AML-193 (cell line): ENCODE measurements at regions not wholly inside any gene's neighbourhood (a gene's known extent, or its start where the extent isn't known, plus 50 kb on each side); places are given as distances from the start of the nearest gene placed in this dataset.

ENCODE experiments used
- DNase-seq, 2 experiments: peaks; one replicate each; lab custom pipeline; 2025; lab: John Stamatoyannopoulos, UW

DNA sequence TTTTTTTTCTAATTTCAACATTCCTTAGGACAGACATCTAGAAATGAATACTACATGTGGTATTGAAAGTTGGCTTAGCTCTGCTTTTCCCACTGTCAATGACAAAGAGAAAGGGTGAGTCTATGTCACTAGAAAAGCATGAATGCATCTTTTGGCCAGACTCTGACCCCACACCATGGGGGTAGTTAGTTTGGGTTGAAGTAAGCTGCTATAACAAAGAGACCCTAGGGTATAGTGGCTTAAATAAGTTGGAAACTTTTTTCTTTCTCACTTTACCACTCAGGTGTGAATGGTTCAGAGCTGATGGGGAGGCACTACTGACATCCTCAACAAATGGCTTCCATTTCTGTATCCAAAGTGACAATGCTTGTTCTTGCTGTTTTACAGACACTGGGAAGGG, 161.5 kb downstream of the DLEU7 start:
- no peak for DNase-seq

DNA sequence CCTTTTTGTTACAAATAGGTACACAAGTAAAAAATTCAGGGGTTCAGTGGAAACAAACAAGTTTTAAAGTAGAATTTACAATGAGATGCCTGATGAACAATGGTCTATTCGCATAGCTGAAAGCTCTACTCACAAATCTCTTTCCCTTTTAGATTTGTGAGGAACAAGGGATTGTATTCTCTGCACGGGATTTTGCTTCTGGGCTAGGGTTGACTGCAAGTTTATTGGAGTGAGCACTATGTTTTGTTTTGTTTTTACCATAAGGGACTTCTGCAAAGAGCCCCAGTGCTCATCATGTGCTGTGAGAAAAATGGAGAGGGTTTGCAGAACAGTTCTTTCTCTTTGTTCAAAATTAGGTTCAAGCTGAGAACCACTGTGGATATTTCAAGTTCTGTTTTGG, 160.5 kb downstream of the DLEU7 start:
- DNase-seq, result no peak

DNA sequence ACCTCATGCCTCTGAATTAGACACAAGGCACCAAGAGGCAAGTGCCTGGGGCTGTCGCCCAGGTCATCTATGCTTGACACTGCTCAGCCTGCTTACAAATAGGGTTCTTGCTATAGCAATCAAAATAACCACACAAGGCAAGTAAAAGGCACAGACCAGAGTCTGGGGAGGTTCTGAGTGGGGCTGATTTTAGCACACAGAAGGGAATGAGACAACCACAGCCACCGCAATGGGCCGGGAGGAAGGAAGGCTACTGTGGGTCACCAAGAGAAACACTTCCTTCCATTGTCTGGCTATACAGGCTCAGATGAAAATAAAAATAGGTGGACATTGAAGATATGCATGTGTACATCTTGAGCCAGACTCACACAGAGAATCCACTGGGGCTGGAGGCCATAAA, 159.1 kb downstream of the DLEU7 start:
- peak in 1 of 2 experiments; percentile 5 for DNase-seq

DNA sequence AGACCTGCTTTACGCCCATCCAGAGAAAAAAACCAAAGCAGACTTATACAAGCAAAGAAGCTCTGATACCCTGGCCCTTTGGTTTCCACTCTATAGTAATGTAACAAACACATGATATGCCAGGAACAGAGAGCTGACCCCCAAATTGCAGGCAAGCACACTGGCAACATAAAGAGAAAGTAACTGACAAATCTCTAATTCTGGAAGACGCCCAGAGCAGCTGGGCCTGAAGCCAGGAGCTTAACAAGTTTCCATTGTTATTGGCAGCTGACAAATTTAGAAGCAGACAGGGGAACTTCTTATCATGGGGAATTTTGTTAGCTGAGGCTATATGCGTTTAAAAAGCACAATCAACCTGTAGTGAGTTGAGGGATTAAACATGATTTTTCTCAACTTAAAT, 158.0 kb downstream of the DLEU7 start:
- DNase-seq, result no peak

DNA sequence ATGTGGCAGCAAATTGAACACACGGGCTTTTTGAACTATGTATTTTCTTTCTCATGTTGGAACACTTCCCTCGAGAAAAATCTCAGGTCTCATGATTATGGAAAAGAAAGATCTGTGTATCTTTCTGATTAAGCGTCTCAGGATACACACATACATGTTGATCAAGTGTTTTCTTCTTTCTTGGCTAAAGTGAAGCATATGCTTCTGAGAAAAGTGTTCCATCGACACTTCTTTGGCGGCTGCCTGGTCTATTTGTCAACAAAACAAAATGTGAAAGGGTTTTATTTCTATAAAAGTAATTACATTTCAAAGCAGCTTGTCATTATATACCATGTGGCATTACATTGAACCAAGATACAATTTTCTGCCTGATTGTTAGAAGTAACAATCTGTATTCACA, 157.5 kb downstream of the DLEU7 start:
- DNase-seq, result no peak

DNA sequence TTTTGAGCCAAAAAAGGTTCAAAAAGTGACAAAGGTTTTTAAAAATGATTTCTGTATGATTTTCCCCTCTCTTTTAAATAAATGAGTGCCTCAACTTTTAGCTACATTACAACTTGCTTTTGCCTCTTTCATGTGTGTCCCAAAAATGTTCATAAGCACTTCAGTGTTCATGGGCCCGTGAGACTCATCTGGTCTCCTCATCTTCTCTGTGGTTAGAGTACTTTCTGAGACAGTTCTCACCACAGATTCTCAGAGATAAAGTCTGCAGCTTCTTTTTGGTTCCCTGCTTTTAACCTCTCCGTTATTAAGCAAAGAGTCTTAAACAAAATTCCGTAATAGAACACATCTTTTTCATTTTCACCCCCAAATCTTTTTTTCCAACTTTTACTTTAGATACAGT, 156.9 kb downstream of the DLEU7 start:
- no peak for DNase-seq

DNA sequence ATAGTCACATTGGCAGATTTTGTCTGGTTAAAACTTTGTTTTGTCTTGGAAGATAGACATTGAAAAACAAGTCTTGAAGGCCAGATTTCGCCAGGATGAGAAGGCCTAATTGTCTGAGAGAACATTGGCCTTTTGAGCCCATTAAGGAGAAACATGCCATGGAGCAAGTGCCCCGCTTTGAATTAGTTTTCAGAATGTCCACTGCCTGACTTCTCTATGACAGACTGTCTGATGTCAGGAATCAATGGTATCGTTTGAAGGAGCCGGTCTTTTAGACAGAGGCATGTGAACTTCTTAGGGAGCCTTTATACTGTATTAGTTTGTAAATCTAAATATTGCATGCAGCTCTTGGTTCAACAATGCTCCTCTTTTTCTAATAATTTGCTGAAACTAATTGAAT, 155.9 kb downstream of the DLEU7 start:
- no peak for DNase-seq

DNA sequence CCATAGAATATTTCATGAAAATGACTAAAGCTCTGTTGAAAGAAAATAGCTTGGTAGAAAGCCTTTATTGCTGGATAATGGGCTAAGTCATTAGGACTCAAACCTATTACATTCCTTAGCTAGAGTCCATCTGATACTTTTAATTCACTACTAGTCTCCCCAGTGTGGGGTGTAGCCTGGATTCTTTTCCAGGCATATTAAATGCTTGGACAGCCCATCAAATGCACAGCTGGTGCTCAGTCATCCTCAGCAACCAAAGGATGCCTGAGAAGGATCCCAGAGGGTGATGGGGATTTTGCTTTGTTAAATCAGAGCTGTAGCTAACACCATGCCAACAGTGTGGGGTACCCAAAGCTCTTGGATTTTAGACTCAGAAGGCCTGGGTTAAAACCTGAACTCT, 153.5 kb downstream of the DLEU7 start:
- DNase-seq, result no peak

DNA sequence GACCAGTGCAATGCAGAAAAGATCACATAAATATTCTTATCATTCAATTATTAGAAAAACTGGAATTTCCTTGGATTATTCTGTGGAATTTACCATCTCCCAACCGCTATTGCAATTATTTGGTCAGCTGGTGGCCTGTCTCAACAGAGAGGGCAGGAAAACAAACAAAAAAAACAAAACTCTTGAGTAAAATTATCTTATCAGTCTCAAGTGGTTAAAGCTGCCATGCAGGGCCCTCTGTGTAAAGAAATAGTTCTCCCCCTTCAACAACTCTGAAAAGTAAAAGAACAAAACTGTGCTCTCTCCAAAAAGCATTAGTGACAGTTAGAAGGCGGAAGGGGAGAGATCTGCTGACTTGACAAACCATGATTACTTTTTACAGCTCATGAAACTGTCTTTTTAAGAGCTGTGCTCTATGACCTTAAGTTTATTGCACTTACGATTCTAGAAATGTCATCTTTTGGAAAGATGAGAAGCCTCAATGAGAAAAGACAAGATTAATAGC, 152.3 kb downstream of the DLEU7 start:
- no peak for DNase-seq

DNA sequence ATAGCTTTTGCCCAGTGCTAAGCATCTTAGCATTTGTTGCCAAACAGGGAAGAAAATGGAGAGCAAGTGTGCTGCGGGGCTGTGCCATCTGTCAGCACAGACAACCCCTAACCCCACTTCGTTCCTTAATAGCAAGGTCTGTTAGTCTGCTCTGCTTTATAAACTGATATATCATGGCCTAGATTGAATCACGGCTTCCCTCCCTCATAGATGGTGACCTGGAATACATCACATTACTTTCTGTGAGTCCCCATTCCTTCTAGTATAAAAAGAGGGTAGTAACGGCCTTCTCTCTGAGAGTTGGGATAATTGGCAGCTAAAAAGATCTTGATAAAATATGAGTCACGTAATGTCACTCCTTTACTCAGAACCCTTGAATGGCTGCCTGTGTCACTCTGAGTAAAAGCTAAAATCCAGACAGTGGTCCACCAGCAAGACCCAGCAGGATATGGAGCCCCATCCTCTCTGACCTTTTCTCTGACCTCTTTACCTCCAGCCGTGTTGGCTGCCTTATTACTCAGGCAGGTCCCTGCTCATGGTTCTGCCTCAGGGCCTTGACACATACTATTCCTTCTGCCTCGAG, 151.7 kb downstream of the DLEU7 start:
- DNase-seq, result no peak

DNA sequence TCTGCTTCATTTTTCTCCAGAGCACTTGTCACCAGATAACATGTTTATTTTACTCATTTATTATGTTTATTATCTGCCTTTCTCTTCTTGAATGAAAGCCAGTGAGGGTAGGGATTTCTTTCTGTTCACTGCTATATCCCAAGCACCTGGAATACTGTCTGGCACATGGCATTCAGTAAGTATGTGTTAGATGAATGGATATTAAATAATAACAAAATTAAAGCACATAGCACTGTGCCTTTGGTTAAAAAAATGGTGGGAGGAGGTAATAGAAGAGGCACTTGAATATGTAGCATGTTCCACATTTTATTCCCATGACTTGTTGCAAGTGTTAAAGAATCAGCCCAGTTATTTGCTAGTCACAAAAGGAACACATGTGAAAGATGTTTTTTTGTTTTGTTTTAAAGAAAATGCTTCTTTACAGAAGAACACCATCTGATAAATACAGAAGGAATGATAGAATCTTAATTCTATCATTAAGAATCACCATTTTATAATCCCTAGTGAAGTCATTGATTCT, 151.0 kb downstream of the DLEU7 start:
- no peak for DNase-seq

DNA sequence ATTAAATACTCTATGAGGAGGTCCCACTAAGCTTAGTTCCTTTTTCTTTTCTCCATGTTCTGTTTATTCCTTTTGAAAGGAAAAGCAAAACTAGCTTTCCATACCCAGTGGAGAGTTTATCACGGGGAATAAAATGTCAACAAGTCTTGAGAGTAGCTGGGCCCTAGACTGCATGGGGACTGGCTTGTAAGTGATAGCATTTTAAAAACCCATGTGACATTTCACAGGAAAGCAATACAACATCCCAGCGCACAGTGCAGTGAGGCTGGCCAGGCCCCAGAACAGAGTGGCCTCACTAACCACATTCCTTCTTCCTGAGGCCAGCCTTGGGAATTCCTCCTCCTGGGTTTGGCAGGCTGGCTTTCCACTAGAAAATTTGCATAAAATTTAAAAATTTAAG, 149.8 kb downstream of the DLEU7 start:
- DNase-seq, result no peak

DNA sequence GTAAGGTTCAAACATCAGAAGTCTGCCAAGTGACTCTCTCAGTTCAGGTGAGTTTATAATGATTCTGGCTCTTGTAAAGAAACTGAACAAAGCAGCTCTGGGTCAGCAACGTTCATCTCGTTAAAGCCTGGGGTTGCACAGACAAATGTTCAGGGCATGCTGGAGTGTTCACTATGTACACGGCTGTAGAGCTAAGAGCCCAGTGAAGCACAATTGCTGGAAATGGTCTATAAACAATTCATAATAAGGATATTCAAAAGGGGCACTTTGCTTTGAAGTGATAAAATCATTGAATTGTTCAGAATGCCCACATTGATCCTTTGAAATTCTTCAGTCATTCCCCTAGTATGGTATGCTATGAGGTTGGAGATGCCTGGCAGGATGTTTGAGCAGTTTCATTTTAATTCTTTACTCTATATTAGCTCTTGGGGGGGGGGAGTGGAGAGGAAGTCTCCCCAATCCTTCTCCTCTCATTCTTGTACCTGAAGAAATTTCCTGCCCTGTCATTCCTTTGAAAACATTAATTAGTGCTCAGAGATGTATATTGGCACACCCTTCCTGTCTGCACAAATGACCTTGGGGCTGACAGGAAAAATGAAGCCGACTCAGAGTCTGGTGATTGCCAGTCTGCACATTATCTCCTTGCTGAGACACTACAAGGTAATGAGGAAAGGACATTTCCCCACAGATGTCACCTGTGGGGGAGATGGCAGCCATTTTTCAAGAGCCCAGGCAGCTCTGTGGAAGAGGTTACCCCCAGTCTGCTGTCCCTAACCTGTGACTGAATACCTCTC, 145.5 kb downstream of the DLEU7 start:
- DNase-seq, result no peak

DNA sequence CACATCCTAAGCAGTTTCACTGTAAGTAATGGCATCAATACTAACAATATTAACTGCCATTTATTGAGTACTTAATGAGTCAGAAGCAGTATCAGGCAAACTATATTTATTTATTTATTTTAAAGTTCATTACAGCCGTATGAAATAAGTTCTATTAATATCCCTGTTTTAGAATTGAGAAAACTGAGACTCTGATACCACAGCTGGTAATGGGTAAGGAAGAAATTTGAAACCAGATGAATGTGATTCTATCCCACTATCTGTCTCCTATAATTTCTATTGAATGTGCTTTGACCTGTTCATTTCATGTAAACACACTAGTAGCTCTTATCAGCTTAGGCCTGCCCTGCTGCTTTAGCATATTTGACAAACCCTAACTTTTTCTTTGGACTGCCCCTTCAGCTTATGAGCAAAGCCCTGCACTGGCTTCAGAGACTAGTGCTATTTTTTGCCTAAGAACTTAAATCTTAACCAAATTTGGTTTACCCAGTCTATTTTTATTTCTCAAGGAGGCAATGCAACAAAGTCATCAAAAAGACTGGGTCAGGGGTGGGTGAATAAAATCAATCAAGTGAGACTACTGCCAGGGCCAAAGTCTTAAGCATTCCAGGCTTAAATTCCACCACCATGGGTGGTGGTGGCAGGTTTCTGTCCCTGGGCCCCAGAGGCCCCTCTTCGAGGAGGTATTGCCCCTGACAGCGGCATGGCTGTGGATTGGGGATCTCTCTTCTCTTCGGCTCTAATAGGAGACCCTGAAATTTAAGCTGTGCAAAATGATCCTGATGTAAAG, 143.4 kb downstream of the DLEU7 start:
- no peak for DNase-seq

DNA sequence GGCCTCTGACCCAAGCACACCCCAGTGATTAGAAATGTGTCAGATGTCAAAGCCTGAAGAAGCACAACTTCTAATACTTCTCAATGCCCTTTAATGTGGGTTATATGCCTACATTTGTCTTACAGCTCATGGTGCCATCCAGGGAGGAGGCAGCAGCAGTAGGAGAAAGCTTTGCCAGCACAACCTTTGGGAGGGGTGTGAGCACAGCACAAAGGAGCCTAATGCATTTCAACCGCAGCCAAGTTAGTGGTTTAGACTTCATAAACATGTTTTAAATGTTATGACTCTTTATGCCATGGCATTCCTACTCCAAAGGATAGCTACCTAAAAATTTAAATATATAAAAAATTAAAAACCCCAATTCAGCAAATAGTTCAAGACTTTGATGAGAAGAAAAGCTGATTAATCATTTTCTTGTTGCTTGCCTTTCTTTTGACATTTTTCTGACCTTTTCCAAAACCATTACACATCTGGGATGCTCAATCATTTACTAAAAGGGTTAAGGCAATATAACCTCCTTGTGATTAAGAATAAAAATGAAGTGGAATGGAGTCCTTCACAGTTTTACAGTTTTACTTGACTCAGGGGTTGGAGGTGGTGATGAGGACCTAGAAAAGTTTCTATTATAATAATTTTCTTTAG, 142.7 kb downstream of the DLEU7 start:
- DNase-seq, result no peak

DNA sequence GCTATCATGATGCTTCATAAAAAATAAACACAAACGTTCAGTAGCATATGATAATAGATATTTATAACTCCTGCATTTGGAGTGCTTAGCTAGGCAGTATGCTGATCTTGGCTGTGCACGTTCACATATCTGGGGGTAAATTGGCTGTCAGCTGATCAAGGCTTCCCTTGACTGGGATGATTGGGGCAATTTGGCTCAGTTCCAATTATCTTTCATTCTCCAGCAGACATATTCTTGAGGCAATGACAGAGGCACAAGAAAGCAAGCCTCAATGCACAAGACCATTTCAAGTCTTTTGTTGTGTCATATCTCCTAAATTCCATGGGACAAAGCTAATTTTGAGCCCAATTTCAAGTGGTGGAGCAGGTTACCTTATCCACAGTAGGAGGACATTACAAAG, 142.0 kb downstream of the DLEU7 start:
- DNase-seq, result no peak

DNA sequence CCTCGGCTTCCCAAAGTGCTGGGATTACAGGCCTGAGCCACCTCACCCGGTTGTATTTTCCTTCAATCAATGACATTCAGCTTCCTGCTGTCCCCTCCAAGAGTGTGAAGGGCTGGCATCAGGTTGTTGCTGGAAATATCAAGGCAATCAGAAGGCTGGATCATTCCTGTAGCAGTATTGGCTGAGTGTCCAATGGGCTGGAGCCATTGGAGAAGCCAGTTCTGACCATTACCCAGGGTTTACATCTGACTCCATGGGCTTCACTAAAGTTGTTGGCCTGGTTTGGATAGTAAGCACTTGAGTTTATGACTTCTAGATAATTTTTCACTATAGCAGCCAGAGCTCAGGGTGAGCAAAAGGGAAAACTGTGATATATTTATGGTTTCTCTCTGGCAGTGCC, 137.0 kb downstream of the DLEU7 start:
- no peak for DNase-seq

DNA sequence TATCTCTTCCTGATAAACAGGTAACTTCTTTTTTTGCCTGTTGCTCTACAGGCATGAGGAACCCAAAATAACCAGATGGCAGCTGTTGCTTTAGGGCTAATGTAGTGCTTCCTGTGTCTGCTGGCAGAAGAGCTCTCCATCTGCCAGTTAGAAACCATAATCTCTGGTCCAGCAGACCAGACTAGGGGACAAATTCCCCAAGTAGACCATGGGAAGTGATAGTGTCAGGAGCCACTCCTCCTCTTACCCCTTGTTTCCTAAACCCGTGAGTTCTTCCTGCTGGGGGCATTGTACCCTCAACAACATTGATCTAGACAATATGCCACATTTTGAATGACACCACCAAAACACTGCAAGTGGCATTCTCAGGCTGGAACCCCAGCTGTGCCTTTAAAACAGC, 135.9 kb downstream of the DLEU7 start:
- DNase-seq, result peak; percentile 37 to 57

DNA sequence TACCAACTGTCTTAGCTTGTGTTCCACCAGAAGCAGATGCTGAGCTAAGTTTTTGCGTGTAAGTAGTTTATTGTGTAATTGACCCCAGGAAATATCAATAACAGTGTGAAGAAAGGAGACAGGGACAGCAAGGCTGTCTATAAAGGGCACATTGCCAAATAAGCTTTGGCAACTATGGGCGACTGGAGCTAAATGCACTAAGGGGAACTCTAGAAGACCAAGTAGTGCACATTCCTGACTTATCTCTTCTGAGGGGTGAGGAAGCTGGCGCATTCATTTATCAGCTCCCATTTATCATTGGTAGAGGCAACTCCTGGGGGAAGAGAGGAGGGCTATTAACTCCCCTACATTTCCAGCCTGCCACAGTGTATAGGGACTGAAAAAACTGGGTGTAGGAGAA, 135.0 kb downstream of the DLEU7 start:
- peak; percentile 92 to 93 for DNase-seq

DNA sequence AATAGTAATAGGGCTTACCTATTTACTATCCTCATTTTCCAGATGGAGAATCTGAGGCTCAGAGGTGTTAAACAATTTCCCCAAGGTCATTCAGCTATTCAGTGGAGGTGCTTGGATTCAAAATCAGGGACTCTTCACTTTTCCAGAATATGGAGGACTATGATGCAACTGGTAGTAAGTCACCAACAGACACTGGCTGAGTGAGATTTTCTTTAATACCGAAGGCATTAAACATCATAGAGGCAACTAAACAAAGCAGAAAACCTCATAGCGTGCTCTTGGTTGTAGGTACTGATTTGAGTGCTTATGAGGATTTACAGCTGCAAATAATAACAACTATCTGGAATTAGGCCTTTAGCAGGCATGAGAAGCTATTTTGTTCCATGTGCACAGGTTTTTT, 134.4 kb downstream of the DLEU7 start:
- DNase-seq, result no peak

DNA sequence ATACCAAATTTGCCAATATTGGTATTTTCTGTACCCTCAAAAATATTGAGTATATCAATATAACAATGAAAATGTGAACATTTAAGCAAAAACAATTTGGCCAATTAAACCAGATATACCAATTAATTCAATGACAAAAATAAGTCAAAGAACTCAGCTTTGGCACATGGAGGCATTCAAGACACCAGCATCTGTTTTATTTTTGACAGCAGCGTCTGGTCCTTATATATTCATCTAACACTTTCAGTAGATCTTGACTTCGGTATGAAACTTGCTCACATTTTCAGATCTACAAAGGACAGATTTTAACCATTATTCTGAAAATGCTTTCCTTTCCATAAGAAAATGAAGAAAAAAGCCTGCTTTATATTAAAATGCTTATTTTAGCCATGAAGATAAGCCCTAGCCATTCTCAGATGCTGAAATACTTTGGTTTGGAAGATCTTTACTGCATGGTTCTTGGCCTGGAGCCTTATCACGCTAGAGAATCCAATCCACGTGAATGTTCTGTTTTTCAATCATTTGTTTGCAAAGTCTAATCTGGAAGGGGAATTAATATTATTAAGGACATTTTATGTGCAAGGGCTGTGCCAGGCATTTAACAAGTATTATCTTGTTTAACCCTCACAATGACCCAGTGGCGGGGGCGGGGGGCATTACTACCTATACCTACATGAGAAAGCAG, 132.2 kb downstream of the DLEU7 start:
- no peak for DNase-seq

DNA sequence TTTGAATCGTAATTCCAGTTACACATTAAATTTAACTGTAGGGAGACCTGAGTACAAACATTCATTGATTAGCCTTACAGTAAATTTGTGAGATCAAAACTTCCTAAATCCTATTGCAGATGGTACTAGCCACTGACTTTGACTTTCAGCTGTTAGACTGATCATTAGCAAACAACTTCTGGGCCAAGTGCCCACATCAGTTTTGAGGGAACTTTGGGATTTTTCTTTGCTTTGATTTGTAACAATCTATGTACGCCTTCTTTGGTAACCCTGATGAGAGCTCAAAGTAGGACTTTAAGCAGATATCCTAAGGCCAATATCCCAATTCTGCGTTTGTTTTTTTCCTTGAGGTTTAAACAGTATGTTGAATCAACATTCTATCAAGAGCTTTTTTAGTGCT, 131.5 kb downstream of the DLEU7 start:
- DNase-seq, result no peak
